Thyroid gland (tissue), 4 donors: ENCODE measurements at regions not wholly inside any gene's neighbourhood (a gene's known extent, or its start where the extent isn't known, plus 50 kb on each side); places are given as distances from the start of the nearest gene placed in this dataset.
"Not testable (repeated sequence)": the region's sequence is repeated elsewhere in the genome, so short reads cannot be mapped to it uniquely, and the experiment has no call there.

Source experiments
- DNase-seq, 2 donors: peaks; one replicate each; pipeline ENCODE4 v3.0.0-alpha.2; 2019
- H3K27ac ChIP-seq, 3 donors: fragments of 200-600 bp; sonication (generic); 1 replicate in 2 of 3; 2 replicates in 1 of 3; pipeline ENCODE4 v1.5.1; 2016 to 2019; ENCODE audit warnings: mild to moderate bottlenecking in 1 of 3, moderate library complexity in 1 of 3
- H3K27me3 ChIP-seq: fragments of 200-600 bp; sonication (generic); one replicate; pipeline ENCODE4 v1.5.1; 2019
- H3K36me3 ChIP-seq, 2 donors: fragments of 200-600 bp; sonication (generic); one replicate each; pipeline ENCODE4 v1.5.1; 2016 to 2019
- H3K4me1 ChIP-seq, 2 donors: fragments of 200-600 bp; sonication (generic); one replicate each; pipeline ENCODE4 v1.5.1; 2017 to 2019
- H3K4me3 ChIP-seq, 3 donors: fragments of 200-600 bp; sonication (generic); replicated peaks in 1 of 3; 1 replicate in 2 of 3; 2 replicates in 1 of 3; pipeline ENCODE4 v1.5.1; 2016; ENCODE audit warnings: mild to moderate bottlenecking in 1 of 3
- H3K9me3 ChIP-seq: fragments of 200-600 bp; sonication (generic); one replicate; pipeline ENCODE4 v1.5.1; 2017
- CTCF ChIP-seq, 6 experiments: fragments of 200-600 bp in 3 of 6; fragments of 450-650 bp in 3 of 6; sonication (generic) in 3 of 6; IDR thresholded peaks; one replicate each; pipeline ENCODE4 v1.5.1; 2016 to 2019; ENCODE audit warnings: antibody characterized with exemption in 6 of 6, mild to moderate bottlenecking in 2 of 6, inconsistent platforms in 1 of 6, moderate library complexity in 1 of 6
- POLR2A ChIP-seq, 2 donors: fragments of 450-650 bp; IDR thresholded peaks; one replicate each; pipeline ENCODE4 v1.6.1; 2017; ENCODE audit warnings: antibody characterized with exemption in 2 of 2, mild to moderate bottlenecking in 2 of 2, moderate library complexity in 1 of 2
- WGBS, 2 donors: methylation state at CpG; one replicate each; pipeline ENCODE4 v1.1.5; 2017; 5-methylcytosine and 5-hydroxymethylcytosine counted together
- intact Hi-C: fragments of 100-400 bp; cut with DNase I; formaldehyde crosslinking; loops from one replicate; pipeline ENCODE4 v1.15.1; 2023

GRCh38 chr9:25755951-25756350, 77.7 kb upstream of the TUSC1 start:
- Histone ChIP-seq H3K4me3 (no peak overlapping the region), H3K9me3 (no peaks in the 10 kb centered on the region), H3K4me1 (peaks cover 5 to 7% of the 10 kb centered on the region in 2 donors), H3K27me3 (no peaks in the 10 kb centered on the region), H3K36me3 (no peaks in the 10 kb centered on the region), H3K27ac (no peak overlapping the region)
- 86 to 94% methylated on average over 1 of the region's 1 CpG for WGBS, 2 donors
- TF ChIP-seq CTCF (IDR thresholded peaks at IDR 0.05) (no peak), POLR2A (IDR thresholded peaks at IDR 0.05) (no peak)
- intact Hi-C loops: no loop called here
- no peak for DNase-seq

- H3K4me3 ChIP-seq: no peak overlapping the region
- H3K27ac ChIP-seq: no peak overlapping the region
- H3K36me3 ChIP-seq: no peaks in the 10 kb centered on the region
- no peaks in the 10 kb centered on the region for H3K9me3 ChIP-seq
- 20 to 40% methylated on average over 5 of the region's 5 CpGs for WGBS, 2 donors
- intact Hi-C loops: no loop called here
- no peaks in the 10 kb centered on the region for H3K27me3 ChIP-seq
- peaks cover 10 to 12% of the 10 kb centered on the region in 2 donors for H3K4me1 ChIP-seq
- TF ChIP-seq CTCF (IDR thresholded peaks at IDR 0.05): no peak
- DNase-seq: peak; percentile 21 to 34
Measured at GRCh38 chr9:25752398-25752797, 74.2 kb upstream of the TUSC1 start.

GRCh38 chr9:25742256-25742655, 64.0 kb upstream of the TUSC1 start:
- H3K36me3 ChIP-seq: no peaks in the 10 kb centered on the region
- DNase-seq: no peak
- WGBS, 2 donors: 76 to 90% methylated on average over 3 of the region's 3 CpGs
- TF ChIP-seq CTCF (IDR thresholded peaks at IDR 0.05): no peak
- no peak for TF ChIP-seq POLR2A (IDR thresholded peaks at IDR 0.05)
- no peaks in the 10 kb centered on the region for H3K27me3 ChIP-seq
- no peak overlapping the region for H3K27ac ChIP-seq
- H3K4me1 ChIP-seq: no peaks in the 10 kb centered on the region
- no peaks in the 10 kb centered on the region for H3K9me3 ChIP-seq
- intact Hi-C loops: no loop called here
- no peak overlapping the region for H3K4me3 ChIP-seq

- no peaks in the 10 kb centered on the region for H3K36me3 ChIP-seq
- no peak overlapping the region for H3K27ac ChIP-seq
- no peaks in the 10 kb centered on the region for H3K9me3 ChIP-seq
- no peaks in the 10 kb centered on the region for H3K27me3 ChIP-seq
- H3K4me1 ChIP-seq: no peaks in the 10 kb centered on the region
- DNase-seq: no peak
- WGBS, 2 donors: 87 to 90% methylated on average over 7 of the region's 7 CpGs
- TF ChIP-seq CTCF (IDR thresholded peaks at IDR 0.05) (no peak), POLR2A (IDR thresholded peaks at IDR 0.05) (no peak)
- intact Hi-C loops: no loop called here
- no peak overlapping the region for H3K4me3 ChIP-seq
Measured at GRCh38 chr9:25733336-25733982, 55.2 kb upstream of the TUSC1 start.

- H3K27ac ChIP-seq, H3K27me3 ChIP-seq, H3K9me3 ChIP-seq, DNase-seq, H3K4me3 ChIP-seq, H3K4me1 ChIP-seq, H3K36me3 ChIP-seq, intact Hi-C loops: not testable (repeated sequence)
- WGBS, 2 donors: 94% methylated on average over 13 to 19 of the region's 19 CpGs
Measured at GRCh38 chr9:25731895-25732794, 53.9 kb upstream of the TUSC1 start.
